ENCODE measurements at regions not wholly inside any gene's neighbourhood (a gene's known extent, or its start where the extent isn't known, plus 50 kb on each side); places are given as distances from the start of the nearest gene placed in this dataset.

DNA sequence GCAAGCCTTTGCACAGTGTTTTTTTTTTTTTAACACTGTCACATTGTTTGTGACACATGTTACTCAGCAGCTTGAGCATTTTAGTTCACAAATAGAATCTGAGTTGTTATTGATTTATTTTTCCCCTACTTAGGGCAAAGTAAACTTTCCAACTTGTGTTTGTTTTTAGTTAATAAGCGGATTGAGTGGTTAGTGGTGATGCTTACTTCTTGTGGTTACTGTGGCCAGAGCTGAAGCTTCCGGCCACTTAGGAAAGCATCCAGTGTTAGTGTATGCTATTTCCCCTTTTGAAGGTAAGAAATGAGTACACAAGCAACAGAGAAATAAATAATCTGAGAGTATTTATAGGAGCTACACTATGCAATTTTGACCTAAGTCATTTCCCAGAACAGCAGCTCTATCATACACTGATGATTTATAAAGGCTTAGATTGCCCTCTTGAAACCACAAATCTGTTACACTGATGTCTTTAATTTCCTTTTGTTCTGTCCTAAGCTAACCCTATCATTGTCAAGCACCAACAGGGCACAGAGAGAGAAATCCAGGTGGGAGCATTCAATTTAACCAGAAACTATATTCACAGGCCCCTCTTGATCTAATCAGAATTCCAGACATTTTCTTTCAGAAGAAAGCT lies 2464.6 kb downstream of the PCDH7 start:
- DNase-seq = no peak
- ATAC-seq = no peak

DNA sequence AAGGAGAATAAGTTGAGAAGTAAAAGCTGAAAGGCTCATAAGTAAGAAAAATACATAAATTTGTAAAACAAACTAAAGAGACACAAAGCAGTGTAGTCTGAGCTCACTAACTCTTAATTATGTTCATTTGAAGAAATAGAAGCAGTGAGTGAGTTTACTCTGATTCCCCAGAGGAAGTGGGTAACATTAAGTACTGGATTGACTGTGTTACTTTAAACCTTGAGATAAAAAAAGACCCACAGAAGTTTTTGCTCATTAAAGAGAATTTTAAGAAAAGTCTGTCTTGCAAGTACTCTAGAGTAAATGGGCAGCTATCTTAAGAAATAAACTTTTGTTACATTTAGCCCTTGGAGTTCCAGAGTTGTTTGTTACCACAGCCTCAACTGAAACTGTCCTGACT lies 2466.9 kb downstream of the PCDH7 start:
- H3K4me3 Mint-ChIP-seq = no peak overlapping the region
- H3K9me3 Mint-ChIP-seq = peaks cover 4 to 8% of the 10 kb centered on the region in 2 donors

More for the DNA sequence above, 2464.6 kb downstream of the PCDH7 start:
- H3K27ac Mint-ChIP-seq = no peak overlapping the region
- no peak overlapping the region for H3K4me3 Mint-ChIP-seq
- H3K4me1 Mint-ChIP-seq = no peaks in the 10 kb centered on the region
- H3K9me3 Mint-ChIP-seq = peaks cover 16 to 21% of the 10 kb centered on the region in 2 donors
- H3K27me3 Mint-ChIP-seq = no peaks in the 10 kb centered on the region

DNA sequence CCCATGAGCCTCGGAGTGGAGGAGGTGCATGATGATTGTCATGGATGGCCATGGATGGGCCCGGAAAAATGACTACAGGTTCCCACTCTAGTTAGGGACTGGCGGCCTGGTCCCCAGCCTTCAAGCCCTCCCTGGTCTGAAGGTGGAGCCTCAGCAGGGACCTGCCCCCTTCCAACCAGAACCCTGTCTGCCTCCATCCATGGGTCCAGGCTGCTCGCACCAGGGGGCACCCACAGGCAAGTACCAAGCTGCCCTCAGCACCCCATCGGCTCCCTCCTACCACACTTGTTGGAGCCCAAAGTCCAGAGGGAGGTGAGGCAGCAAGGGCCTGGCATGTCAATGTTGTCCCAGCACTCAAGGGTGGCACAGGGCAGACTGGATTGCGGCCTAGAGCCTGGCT lies 2468.6 kb downstream of the PCDH7 start:
- Mint-ChIP-seq H3K4me1 (no peaks in the 10 kb centered on the region), H3K9me3 (no peaks in the 10 kb centered on the region), H3K27me3 (no peaks in the 10 kb centered on the region), H3K27ac (no peak overlapping the region), H3K4me3 (no peak overlapping the region)
- ATAC-seq (no peak), DNase-seq (no peak)

More for the DNA sequence above, 2466.9 kb downstream of the PCDH7 start:
- no peak for DNase-seq
- Mint-ChIP-seq H3K4me1 (no peaks in the 10 kb centered on the region), H3K27me3 (no peaks in the 10 kb centered on the region), H3K27ac (no peak overlapping the region)
- ATAC-seq = no peak

DNA sequence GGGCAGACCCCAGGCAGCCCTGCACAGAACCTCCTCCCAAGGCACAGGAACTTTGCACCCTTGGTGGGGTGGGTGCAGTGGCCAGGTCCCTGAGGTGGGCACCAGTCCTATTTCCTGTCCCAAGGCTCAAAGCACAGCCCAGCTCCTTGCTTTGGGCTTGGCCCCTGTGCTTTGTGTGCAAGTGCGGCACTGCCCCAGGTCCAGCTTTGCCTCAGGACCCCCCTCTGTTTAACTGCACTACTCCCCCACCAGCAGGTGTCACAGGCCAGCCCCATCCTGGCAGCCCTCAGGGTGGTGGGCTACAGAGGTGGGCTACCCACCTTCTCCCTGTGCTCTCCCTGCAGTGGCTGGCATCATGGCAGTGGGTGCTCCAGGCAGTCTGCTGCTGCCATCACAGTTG lies 2469.0 kb downstream of the PCDH7 start:
- no peaks in the 10 kb centered on the region for H3K9me3 Mint-ChIP-seq
- DNase-seq (no peak), ATAC-seq (no peak)
- no peak overlapping the region for H3K4me3 Mint-ChIP-seq
- no peaks in the 10 kb centered on the region for H3K4me1 Mint-ChIP-seq
- H3K27ac Mint-ChIP-seq = no peak overlapping the region
- no peaks in the 10 kb centered on the region for H3K27me3 Mint-ChIP-seq

DNA sequence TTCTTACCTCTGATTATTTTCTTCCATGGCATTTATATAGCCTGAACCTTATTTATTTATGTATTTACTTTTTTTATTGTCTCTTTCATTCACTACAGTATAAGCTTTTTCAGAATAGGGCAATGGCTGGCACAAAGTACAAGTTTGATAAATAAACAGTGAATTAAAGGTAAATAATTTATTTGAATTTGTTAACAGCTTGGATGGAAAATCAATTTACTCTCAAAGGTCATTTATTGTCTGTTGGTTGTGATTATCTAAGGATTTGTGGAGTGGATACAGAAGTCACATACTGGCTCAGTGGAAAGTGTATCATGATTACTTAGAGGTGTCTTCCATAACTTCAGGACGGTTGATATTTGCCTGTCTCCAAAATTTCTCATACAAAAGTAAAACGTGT lies 2472.9 kb downstream of the PCDH7 start:
- DNase-seq = no peak
- Mint-ChIP-seq H3K4me3 (no peak overlapping the region), H3K27me3 (no peaks in the 10 kb centered on the region), H3K9me3 (peaks cover 0 to 6% of the 10 kb centered on the region in 2 donors), H3K4me1 (no peaks in the 10 kb centered on the region), H3K27ac (no peak overlapping the region)
- no peak for ATAC-seq

DNA sequence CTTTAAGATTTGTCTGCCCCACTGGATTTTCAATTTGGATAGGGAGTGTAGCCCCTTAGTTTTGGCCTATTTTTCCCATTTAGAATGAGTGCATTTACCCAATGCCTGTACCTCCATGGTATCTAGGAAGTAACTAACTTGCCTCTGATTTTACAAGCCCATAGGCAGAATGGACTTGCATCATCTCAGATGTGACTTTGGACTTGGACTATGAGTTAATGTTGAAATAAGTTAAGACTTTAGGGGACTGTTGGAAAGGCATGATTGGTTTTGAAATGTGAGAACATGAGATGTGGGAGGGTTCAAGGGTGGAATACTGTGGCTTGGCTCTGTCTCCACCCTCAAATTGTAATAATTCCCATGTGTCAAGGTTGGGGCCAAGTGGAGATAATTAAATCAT lies 2480.2 kb downstream of the PCDH7 start:
- ATAC-seq (no peak), DNase-seq (no peak)
- Mint-ChIP-seq H3K4me1 (no peaks in the 10 kb centered on the region), H3K27me3 (no peaks in the 10 kb centered on the region), H3K4me3 (no peak overlapping the region), H3K9me3 (peaks cover 15 to 23% of the 10 kb centered on the region in 2 donors), H3K27ac (no peak overlapping the region)

DNA sequence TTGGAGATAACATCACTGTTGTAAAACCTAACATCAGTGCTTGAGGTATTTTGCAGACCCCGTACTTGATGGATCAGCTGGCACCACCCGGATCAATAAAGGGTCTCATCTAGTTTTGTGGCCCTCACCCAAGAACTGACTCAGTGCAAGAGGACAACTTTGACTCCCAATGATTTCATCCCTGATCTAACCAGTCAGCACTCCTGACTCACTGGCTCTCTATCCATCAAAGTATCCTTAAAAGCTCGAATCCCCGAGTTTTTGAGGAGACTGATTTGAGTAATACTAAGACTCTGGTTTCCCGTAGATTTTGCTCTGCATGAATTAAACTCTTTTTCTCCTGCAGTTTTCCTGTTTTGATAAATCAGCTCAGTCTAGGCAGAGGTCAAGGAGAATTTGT lies 2498.1 kb downstream of the PCDH7 start:
- no peak for ATAC-seq
- H3K27me3 Mint-ChIP-seq = no peaks in the 10 kb centered on the region
- no peak for DNase-seq
- no peaks in the 10 kb centered on the region for H3K4me1 Mint-ChIP-seq
- no peak overlapping the region for H3K27ac Mint-ChIP-seq
- H3K4me3 Mint-ChIP-seq = no peak overlapping the region
- peaks cover 0 to 13% of the 10 kb centered on the region in 2 donors for H3K9me3 Mint-ChIP-seq

DNA sequence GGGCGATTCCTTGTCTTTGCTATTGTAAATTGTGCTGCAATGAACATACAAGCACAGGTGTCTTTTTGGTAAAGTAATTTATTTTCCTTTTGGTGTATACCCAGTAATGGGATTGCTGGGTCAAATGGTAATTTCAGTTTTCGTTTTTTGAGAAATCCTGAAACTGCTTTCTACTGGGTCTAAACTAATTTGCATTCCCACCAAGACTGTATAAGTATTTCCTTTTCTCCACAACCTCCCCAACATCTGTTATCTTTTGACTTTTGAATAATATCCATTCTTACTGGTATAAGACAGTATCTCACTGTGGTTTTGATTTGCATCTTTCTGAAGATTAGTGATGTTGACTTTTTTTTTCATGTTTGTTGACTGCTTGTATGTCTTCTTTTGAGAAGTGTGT lies 2506.0 kb downstream of the PCDH7 start:
- H3K27ac Mint-ChIP-seq = no peak overlapping the region
- DNase-seq (no peak), ATAC-seq (no peak)
- no peak overlapping the region for H3K4me3 Mint-ChIP-seq
- peaks cover 5 to 17% of the 10 kb centered on the region in 2 donors for H3K9me3 Mint-ChIP-seq
- H3K4me1 Mint-ChIP-seq = no peaks in the 10 kb centered on the region
- no peaks in the 10 kb centered on the region for H3K27me3 Mint-ChIP-seq

DNA sequence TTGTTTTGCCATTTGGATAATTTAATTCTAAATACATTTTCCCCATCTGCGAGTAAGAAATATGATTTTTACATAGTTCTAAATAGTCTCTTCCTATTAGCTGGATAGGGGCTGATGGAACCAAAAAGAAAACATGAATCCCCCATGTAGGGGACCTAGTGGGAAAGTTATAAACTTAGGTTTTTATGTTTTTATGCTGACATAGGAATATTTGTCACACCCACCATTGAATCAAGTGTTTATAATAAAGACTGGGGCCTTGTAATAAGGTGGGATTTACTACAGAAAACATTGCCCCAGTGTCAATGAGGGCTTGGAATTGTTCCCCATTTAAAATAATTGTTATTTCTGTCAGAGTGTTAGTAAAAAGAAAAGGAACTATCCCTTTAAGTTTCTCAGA lies 2506.6 kb downstream of the PCDH7 start:
- Mint-ChIP-seq H3K9me3 (peaks cover 5 to 16% of the 10 kb centered on the region in 2 donors), H3K27ac (no peak overlapping the region), H3K27me3 (no peaks in the 10 kb centered on the region), H3K4me3 (no peak overlapping the region), H3K4me1 (no peaks in the 10 kb centered on the region)
- no peak for ATAC-seq
- DNase-seq = no peak

DNA sequence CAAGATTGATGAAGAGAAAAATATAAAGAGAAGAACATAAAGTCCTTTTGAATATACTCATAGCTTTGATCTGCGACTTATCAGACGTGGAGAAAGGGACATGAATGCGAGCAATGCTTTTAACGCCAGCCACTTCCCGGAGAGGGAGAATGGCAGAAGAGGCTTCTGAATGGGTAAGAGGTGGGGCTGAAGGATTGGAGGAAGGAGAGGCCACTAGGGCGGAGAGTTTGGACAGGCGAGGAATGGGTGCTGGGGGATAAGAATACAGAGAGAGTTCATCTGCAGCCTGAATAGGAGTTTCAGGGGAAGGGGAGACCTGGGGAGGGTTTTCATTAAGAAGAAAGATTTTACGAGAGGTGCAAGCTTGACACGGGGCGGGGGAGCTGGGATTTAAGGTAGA lies 2534.9 kb downstream of the PCDH7 start:
- no peak for ATAC-seq
- Mint-ChIP-seq H3K9me3 (peaks cover 16 to 21% of the 10 kb centered on the region in 2 donors), H3K27me3 (no peaks in the 10 kb centered on the region)

DNA sequence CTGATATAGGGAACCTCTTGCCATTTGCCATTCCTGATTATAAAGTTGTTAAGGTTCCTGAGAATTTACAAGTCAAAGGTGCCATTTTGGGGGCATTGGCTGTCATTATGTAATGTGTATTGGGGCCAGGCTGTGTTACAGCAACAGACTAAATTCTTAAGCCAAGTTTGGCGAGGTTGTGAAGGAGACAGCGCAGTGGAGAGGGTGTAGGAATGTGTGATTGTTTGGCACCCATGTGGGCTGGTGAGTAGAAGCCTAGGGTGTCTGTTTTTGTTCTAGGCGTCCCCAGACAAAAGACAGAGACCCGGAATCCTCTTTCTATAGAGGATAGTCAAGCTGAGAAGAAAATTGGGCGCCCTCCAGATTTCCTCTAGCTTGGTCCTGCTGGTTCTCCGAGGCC lies 2535.3 kb downstream of the PCDH7 start:
- Mint-ChIP-seq H3K27ac (peak overlapping the region in 1 of 2 donors; percentile 53), H3K27me3 (no peaks in the 10 kb centered on the region), H3K4me3 (no peak overlapping the region), H3K9me3 (peaks cover 13 to 17% of the 10 kb centered on the region in 2 donors), H3K4me1 (no peaks in the 10 kb centered on the region)
- DNase-seq (no peak), ATAC-seq (no peak)

More for the DNA sequence above, 2534.9 kb downstream of the PCDH7 start:
- Mint-ChIP-seq H3K27ac (no peak overlapping the region), H3K4me3 (no peak overlapping the region), H3K4me1 (no peaks in the 10 kb centered on the region)
- DNase-seq = no peak

DNA sequence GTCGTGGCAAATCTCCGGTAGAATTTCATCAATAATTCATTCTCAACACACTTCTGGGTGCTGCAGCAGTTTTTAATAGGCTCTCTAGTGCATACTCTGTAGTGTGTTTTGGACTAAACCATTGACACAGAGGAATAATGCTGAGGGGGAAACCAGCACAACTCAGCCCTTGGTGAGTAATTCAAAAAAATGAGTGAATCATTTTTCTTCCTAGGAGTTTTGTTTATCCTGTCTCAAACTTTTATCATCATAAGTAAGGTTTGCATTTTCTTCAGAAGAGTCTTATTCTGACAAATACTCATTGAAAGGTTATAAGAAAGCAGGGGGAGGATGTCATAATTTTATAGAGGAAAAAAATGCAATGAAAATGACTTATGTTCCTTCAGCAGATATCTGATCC lies 2542.7 kb downstream of the PCDH7 start:
- no peak for ATAC-seq
- no peak for DNase-seq
- H3K27ac Mint-ChIP-seq = no peak overlapping the region
- H3K4me1 Mint-ChIP-seq = no peaks in the 10 kb centered on the region
- peaks cover 0 to 15% of the 10 kb centered on the region in 2 donors for H3K9me3 Mint-ChIP-seq
- no peaks in the 10 kb centered on the region for H3K27me3 Mint-ChIP-seq
- no peak overlapping the region for H3K4me3 Mint-ChIP-seq

DNA sequence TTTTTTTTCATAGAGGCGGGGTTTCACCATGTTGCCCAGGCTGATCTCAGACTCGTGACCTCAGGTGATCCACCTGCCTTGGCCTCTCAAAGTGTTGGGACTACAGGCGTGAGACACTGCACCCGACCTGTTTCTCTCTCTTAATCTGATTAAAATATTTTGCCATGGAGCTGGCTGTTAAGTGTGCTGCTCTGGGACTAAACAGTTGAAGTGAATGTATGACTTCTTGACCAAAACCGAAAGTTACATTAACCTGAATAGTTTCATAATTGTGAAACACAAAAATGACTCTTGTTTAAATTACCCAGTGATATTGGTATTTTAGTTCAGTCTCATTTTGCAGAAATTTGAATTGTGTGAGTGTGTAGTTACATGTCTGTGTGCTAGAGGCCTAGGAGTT lies 2548.6 kb downstream of the PCDH7 start:
- Mint-ChIP-seq H3K4me1 (no peaks in the 10 kb centered on the region), H3K4me3 (no peak overlapping the region), H3K27ac (no peak overlapping the region), H3K9me3 (peaks cover 8 to 14% of the 10 kb centered on the region in 2 donors), H3K27me3 (no peaks in the 10 kb centered on the region)
- DNase-seq (no peak), ATAC-seq (no peak)

DNA sequence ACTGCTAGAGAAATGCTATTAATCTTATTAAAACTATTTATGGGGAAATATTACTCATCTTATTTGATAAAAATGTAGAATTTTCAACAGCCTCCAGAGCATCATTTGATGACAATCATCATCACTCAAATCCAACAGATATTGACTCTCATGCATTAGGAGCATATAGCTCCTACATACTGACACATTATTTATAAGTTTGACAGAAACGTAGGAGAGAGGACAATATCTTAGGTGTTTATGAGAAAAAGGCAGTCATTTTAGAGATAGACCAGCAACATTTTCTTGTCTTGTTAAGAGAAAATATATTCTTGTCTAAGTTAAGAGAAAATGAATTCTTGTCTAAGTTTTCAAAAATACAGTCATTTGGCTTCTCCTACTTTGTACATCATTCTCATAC lies 2550.2 kb downstream of the PCDH7 start:
- Mint-ChIP-seq H3K27ac (no peak overlapping the region), H3K27me3 (no peaks in the 10 kb centered on the region), H3K4me3 (no peak overlapping the region), H3K9me3 (peaks cover 7 to 8% of the 10 kb centered on the region in 2 donors), H3K4me1 (no peaks in the 10 kb centered on the region)
- DNase-seq (no peak), ATAC-seq (no peak)

DNA sequence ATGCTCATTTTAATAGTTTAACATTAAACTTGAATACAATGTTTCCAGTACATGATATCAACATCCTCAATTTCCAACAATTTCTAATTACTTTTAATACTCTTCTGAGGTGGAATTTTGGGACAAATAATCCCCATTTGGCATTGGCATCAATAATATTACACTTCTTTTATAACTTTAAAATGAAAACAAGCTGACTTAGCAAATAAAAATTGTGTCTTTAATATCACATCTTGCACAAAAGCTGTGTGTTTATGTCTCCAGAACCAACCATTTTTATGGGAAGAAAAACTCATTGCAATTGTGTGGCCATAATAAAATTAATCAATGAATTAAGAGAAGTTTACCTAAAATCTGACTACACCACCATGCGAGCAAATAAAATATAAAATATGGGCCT lies 2552.6 kb downstream of the PCDH7 start:
- no peak overlapping the region for H3K4me3 Mint-ChIP-seq
- H3K27me3 Mint-ChIP-seq = no peaks in the 10 kb centered on the region
- H3K9me3 Mint-ChIP-seq = peaks cover 7 to 8% of the 10 kb centered on the region in 2 donors
- no peak for DNase-seq
- no peak overlapping the region for H3K27ac Mint-ChIP-seq
- no peak for ATAC-seq
- no peaks in the 10 kb centered on the region for H3K4me1 Mint-ChIP-seq

DNA sequence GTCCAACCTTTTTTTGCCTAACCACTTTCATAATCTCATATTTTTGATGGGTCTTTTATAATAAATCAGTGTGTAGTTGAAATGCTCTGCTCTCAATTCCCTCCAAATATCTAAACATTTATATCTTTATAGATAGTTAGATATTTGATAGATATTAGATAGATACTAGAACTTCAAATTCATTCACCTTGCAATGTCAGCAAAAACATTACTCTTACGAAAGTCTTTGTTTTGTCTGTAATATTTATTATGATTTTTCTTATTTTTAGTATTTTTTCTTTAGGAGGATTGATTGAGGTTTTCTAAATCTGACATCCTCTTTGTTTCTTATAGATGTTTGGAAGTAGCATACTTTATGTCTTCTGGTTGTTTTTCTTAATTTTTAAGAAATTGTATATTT lies 2563.6 kb downstream of the PCDH7 start:
- no peaks in the 10 kb centered on the region for H3K27me3 Mint-ChIP-seq

DNA sequence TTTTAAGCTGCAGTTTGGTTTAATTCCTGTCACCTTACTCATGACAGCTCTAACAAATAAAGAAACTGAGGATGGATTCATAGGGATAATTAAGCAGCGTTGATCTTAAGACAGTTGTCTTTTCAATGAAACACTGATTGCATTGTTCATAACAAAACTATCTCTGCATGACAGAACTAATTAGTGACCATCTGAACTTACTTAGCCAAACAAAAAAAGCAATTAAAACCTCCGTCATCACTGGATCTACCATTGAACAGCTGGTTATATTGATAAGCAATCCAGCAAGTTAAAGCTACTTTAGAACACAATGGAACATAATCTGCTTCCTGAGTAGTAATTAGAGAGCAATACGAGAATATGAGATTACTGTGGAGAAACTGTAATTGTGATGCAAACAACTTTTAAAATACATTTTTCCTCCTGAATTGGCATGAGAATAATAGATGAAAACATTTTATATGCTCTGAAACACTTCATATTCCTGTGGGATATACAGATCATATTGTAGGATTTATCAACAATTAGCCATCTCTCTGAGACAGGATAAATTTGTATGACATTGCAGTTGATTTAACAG lies 2576.8 kb downstream of the PCDH7 start:
- H3K9me3 Mint-ChIP-seq = peaks cover 16% of the 10 kb centered on the region in 2 donors
- DNase-seq = no peak
- no peaks in the 10 kb centered on the region for H3K4me1 Mint-ChIP-seq
- H3K4me3 Mint-ChIP-seq = no peak overlapping the region
- H3K27ac Mint-ChIP-seq = no peak overlapping the region
- ATAC-seq = no peak
- no peaks in the 10 kb centered on the region for H3K27me3 Mint-ChIP-seq

More for the DNA sequence above, 2563.6 kb downstream of the PCDH7 start:
- H3K27ac Mint-ChIP-seq = no peak overlapping the region
- DNase-seq (no peak), ATAC-seq (no peak)
- no peaks in the 10 kb centered on the region for H3K4me1 Mint-ChIP-seq
- H3K9me3 Mint-ChIP-seq = peaks cover 19 to 25% of the 10 kb centered on the region in 2 donors
- no peak overlapping the region for H3K4me3 Mint-ChIP-seq

All from stimulated activated naive CD8-positive, alpha-beta T cell treated with anti-CD3 and anti-CD28 coated beads, Interleukin-15, amount 100 ng/mL, for 72 hours (primary cell).